Lower leg skin (tissue), 3 donors: ENCODE measurements at regions not wholly inside any gene's neighbourhood (a gene's known extent, or its start where the extent isn't known, plus 50 kb on each side); places are given as distances from the start of the nearest gene placed in this dataset.

Experiments used
- CTCF ChIP-seq, 3 donors: fragments of 450-650 bp; IDR thresholded peaks; one replicate each; pipeline ENCODE4 v1.5.1; 2016; ENCODE audit warnings: antibody characterized with exemption in 3 of 3, mild to moderate bottlenecking in 3 of 3, moderate library complexity in 2 of 3
- POLR2A ChIP-seq, 2 donors: fragments of 450-650 bp; IDR thresholded peaks; one replicate each; pipeline ENCODE4 v1.6.1; 2016 to 2017; ENCODE audit warnings: antibody characterized with exemption in 2 of 2, mild to moderate bottlenecking in 1 of 2, moderate library complexity in 1 of 2

- no peak for TF ChIP-seq POLR2A (IDR thresholded peaks at IDR 0.05)
- TF ChIP-seq CTCF (IDR thresholded peaks at IDR 0.05) = no peak
Observed at GRCh38 chr13:37257706-37258105, 152.2 kb upstream of the CSNK1A1L start.
